Pancreas (tissue), 10 donors: ENCODE measurements at regions not wholly inside any gene's neighbourhood (a gene's known extent, or its start where the extent isn't known, plus 50 kb on each side); places are given as distances from the start of the nearest gene placed in this dataset.

ENCODE experiments used
- ATAC-seq, 4 donors: fragments of 200-7000 bp; cut with Tn5 transposase; one replicate each; pipeline versions ENCODE4 v1.8.0 to v1.9.1; 2020; ENCODE audit warnings: mild to moderate bottlenecking in 4 of 4, moderate library complexity in 4 of 4
- DNase-seq, 6 donors: peaks; one replicate each; pipeline ENCODE4 v3.0.0-alpha.2; 2020
- FAIRE-seq: peaks from 2 replicates; lab custom pipeline; 2012; peaks lifted over from hg19 to GRCh38; lab: Jason Lieb, UNC
- H3K27ac ChIP-seq, 4 donors: fragments of 200-600 bp; sonication (generic); 1 replicate in 3 of 4; 2 replicates in 1 of 4; pipeline versions ENCODE4 v1.5.0 to v1.8.0; 2020
- H3K27me3 ChIP-seq, 4 donors: fragments of 200-600 bp; one replicate each; pipeline ENCODE4 v1.8.0; 2021
- H3K36me3 ChIP-seq, 3 donors: fragments of 200-600 bp; sonication (generic) in 1 of 3; one replicate each; pipeline versions ENCODE4 v1.5.0 to v1.8.0; 2020 to 2021
- H3K4me1 ChIP-seq, 3 donors: fragments of 200-600 bp; one replicate each; pipeline ENCODE4 v1.8.0; 2021
- H3K4me3 ChIP-seq, 4 donors: fragments of 200-600 bp; sonication (generic) in 2 of 4; one replicate each; pipeline versions ENCODE4 v1.5.0 to v1.8.0; 2020 to 2021
- H3K9me3 ChIP-seq, 4 donors: fragments of 200-600 bp; one replicate each; pipeline ENCODE4 v1.8.0; 2021
- WGBS, 2 donors: extraction: QIAGEN DNeasy Blood & Tissue Kit; methylation state at CpG; one replicate each; pipeline ENCODE4 v1.1.7; 2013; 5-methylcytosine and 5-hydroxymethylcytosine counted together
- intact Hi-C, 3 donors: fragments of 100-400 bp; cut with DNase I; formaldehyde crosslinking; loops; one replicate each; pipeline versions ENCODE4 v1.11.1 to v1.14.2; 2022
- TF ChIP-seq, protein P1 (sequence below), 4 donors: fragments of 200-600 bp; sonication (generic) in 3 of 4; IDR thresholded peaks; one replicate each; pipeline versions ENCODE4 v1.5.0 to v1.8.0; 2021; ENCODE audit warnings: antibody characterized with exemption in 4 of 4
- donor health status: healthy with polysubstance abuse.
- donor health status: DM: no; HTN: no; CAD: no; lungs with moderate emphysema.
- donor health status: DM: no; HTN: no; CAD: no.
- donor health status: control.
- donor health status: control.
- donor health status: Bipolar disorder and iron deficiency.
- donor health status: DM: yes; HTN: yes; CAD: no.
- donor health status: DM: no; HTN: no; CAD: no.
- donor health status: DM: no; HTN: no; CAD: no.
- donor health status: DM: yes; HTN: yes; CAD: no.

DNA sequence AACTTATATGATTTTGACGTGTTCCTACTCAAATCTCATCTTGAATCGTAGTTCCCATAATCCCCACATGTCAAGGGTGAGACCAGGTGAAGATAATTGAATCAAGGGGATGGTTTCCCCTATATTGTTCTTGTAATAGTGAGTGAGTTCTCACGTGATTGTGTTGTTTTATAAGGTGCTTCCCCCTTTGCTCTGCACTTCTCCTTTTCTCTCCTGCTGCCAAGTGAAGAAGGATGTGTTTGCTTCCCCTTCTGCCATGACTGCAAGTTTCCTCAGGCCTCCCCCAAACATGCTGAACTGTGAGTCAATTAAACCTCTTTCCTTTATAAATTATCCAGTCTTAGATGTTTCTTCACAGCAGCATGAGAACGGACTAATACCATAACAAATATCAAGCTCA, 83.2 kb downstream of the MANEA start:
- intact Hi-C loops = no loop called here
- Histone ChIP-seq H3K9me3 (no peaks in the 10 kb centered on the region), H3K27ac (no peak overlapping the region), H3K4me1 (no peaks in the 10 kb centered on the region), H3K4me3 (no peak overlapping the region), H3K36me3 (no peaks in the 10 kb centered on the region), H3K27me3 (no peaks in the 10 kb centered on the region)
- TF ChIP-seq, protein P1, sequence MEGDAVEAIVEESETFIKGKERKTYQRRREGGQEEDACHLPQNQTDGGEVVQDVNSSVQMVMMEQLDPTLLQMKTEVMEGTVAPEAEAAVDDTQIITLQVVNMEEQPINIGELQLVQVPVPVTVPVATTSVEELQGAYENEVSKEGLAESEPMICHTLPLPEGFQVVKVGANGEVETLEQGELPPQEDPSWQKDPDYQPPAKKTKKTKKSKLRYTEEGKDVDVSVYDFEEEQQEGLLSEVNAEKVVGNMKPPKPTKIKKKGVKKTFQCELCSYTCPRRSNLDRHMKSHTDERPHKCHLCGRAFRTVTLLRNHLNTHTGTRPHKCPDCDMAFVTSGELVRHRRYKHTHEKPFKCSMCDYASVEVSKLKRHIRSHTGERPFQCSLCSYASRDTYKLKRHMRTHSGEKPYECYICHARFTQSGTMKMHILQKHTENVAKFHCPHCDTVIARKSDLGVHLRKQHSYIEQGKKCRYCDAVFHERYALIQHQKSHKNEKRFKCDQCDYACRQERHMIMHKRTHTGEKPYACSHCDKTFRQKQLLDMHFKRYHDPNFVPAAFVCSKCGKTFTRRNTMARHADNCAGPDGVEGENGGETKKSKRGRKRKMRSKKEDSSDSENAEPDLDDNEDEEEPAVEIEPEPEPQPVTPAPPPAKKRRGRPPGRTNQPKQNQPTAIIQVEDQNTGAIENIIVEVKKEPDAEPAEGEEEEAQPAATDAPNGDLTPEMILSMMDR (IDR thresholded peaks at IDR 0.05) = no peak
- no peak for FAIRE-seq
- no peak for DNase-seq
- WGBS, 2 donors = 69 to 73% methylated on average over 4 of the region's 4 CpGs
- ATAC-seq = no peak

GRCh38 chr6:95670011-95670463, 92.7 kb downstream of the MANEA start:
- 91 to 93% methylated on average over 26 of the region's 26 CpGs for WGBS, 2 donors
- no peaks in the 10 kb centered on the region for H3K36me3 ChIP-seq
- H3K27me3 ChIP-seq = no peaks in the 10 kb centered on the region
- H3K4me1 ChIP-seq = no peaks in the 10 kb centered on the region
- intact Hi-C loops = no loop called here
- H3K4me3 ChIP-seq = no peak overlapping the region
- H3K27ac ChIP-seq = no peak overlapping the region
- TF ChIP-seq, protein P1 (IDR thresholded peaks at IDR 0.05) = no peak
- no peaks in the 10 kb centered on the region for H3K9me3 ChIP-seq
- DNase-seq (peak in 3 of 6 donors; percentile 14 to 58 (median 48)), FAIRE-seq (no peak), ATAC-seq (no peak)

- Histone ChIP-seq H3K9me3 (no peaks in the 10 kb centered on the region), H3K4me1 (peaks cover 0 to under 1% (median 0%) of the 10 kb centered on the region in 3 donors), H3K4me3 (no peak overlapping the region), H3K36me3 (no peaks in the 10 kb centered on the region), H3K27me3 (no peaks in the 10 kb centered on the region), H3K27ac (no peak overlapping the region)
- no peak for ATAC-seq
- WGBS, 2 donors = 98 to 100% methylated on average over 1 of the region's 1 CpG
- intact Hi-C loops = no loop called here
- no peak for FAIRE-seq
- no peak for DNase-seq
- TF ChIP-seq, protein P1 (IDR thresholded peaks at IDR 0.05) = no peak
These were observed 98.8 kb downstream of the MANEA start for GRCh38 chr6:95676011-95676628.

DNA sequence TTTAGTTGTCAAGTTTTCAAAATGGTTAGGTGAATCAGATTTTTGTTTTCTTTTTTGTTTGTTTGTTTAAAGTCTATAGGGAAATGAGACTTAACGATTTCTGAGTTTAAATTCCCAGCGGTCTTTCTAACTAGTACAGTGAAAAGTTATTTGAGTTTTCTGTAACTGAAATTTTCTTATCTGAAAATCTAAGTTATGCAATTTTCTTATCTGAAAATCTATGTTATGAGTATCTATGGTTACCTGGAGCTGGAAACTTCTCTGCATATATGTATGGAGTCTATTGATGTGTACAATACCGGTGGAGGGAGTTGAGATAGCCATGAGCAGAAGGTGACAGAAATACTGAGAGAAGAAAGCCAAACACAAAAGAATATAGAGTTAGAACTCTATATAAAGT, 102.6 kb downstream of the MANEA start:
- Histone ChIP-seq H3K4me3 (no peak overlapping the region), H3K36me3 (no peaks in the 10 kb centered on the region), H3K27ac (no peak overlapping the region), H3K9me3 (no peaks in the 10 kb centered on the region), H3K4me1 (peaks cover 5 to 24% (median 5%) of the 10 kb centered on the region in 3 donors), H3K27me3 (no peaks in the 10 kb centered on the region)
- DNase-seq (no peak), FAIRE-seq (no peak), ATAC-seq (no peak)
- intact Hi-C loops = no loop called here
- TF ChIP-seq, protein P1 (IDR thresholded peaks at IDR 0.05) = no peak
- WGBS, 2 donors = 58 to 62% methylated on average over 3 of the region's 3 CpGs

DNA sequence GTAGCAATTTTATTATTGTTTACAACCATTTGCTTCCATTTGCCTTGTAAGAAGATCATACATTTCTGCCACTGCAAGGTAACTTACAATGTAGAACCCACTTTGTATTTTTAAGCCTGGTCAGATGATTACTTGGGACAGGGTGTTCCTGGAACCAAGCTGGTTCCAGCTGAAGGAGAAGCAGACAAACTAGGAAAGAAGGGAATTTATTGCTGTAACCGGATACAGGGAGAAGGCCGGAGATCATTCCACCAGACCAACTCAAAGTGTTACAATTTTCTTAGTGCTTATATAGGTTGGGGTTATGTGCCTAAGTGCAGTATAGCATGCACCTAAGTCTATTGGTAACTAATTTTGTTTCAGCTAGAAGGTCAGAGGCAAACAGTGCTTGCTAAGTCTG, 104.4 kb downstream of the MANEA start:
- H3K27me3 ChIP-seq = no peaks in the 10 kb centered on the region
- TF ChIP-seq, protein P1 (IDR thresholded peaks at IDR 0.05) = no peak
- peaks cover 5 to 24% (median 5%) of the 10 kb centered on the region in 3 donors for H3K4me1 ChIP-seq
- ATAC-seq (peak in 1 of 4 donors; percentile 19), FAIRE-seq (no peak), DNase-seq (no peak)
- no peaks in the 10 kb centered on the region for H3K36me3 ChIP-seq
- no peaks in the 10 kb centered on the region for H3K9me3 ChIP-seq
- intact Hi-C loops = no loop called here
- no peak overlapping the region for H3K27ac ChIP-seq
- H3K4me3 ChIP-seq = no peak overlapping the region
- WGBS, 2 donors = 49 to 73% methylated on average over 2 of the region's 2 CpGs
